COLO668 (cell line): ENCODE measurements at regions not wholly inside any gene's neighbourhood (a gene's known extent, or its start where the extent isn't known, plus 50 kb on each side); places are given as distances from the start of the nearest gene placed in this dataset.
"Not testable (repeated sequence)": the region's sequence is repeated elsewhere in the genome, so short reads cannot be mapped to it uniquely, and the experiment has no call there.

Experiments used
- DNase-seq: peaks from one replicate; lab custom pipeline; 2025; ENCODE audit not compliant: unreplicated experiment; lab: John Stamatoyannopoulos, UW

- DNase-seq, result no peak
Observed at GRCh38 chr7:153402721-153403541, 643.4 kb downstream of the ACTR3B start.

GRCh38 chr7:153404124-153404523 is 644.6 kb downstream of the ACTR3B start:
- DNase-seq, result no peak

GRCh38 chr7:153404781-153405279 is 645.3 kb downstream of the ACTR3B start:
- DNase-seq, result no peak

- no peak for DNase-seq
Observed at GRCh38 chr7:153405704-153406485, 646.3 kb upstream of the DPP6 start.

- no peak for DNase-seq
Observed at GRCh38 chr7:153406486-153406872, 645.7 kb upstream of the DPP6 start.

GRCh38 chr7:153407291-153408046 is 644.7 kb upstream of the DPP6 start:
- no peak for DNase-seq

GRCh38 chr7:153408360-153409335 is 643.5 kb upstream of the DPP6 start:
- DNase-seq, result no peak

GRCh38 chr7:153409567-153410342 is 642.4 kb upstream of the DPP6 start:
- DNase-seq, result not testable (repeated sequence)

GRCh38 chr7:153410997-153411642 is 641.1 kb upstream of the DPP6 start:
- not testable (repeated sequence) for DNase-seq

- DNase-seq, result not testable (repeated sequence)
Observed at GRCh38 chr7:153412114-153412823, 639.9 kb upstream of the DPP6 start.

GRCh38 chr7:153412824-153413198 is 639.4 kb upstream of the DPP6 start:
- DNase-seq, result not testable (repeated sequence)

GRCh38 chr7:153413199-153413539 is 639.0 kb upstream of the DPP6 start:
- DNase-seq, result no peak

GRCh38 chr7:153413540-153414287 is 638.5 kb upstream of the DPP6 start:
- no peak for DNase-seq

GRCh38 chr7:153414288-153414629 is 637.9 kb upstream of the DPP6 start:
- DNase-seq, result no peak

- no peak for DNase-seq
Observed at GRCh38 chr7:153415632-153416031, 636.6 kb upstream of the DPP6 start.

GRCh38 chr7:153422291-153423209 is 629.6 kb upstream of the DPP6 start:
- DNase-seq, result no peak

GRCh38 chr7:153423210-153423590 is 629.0 kb upstream of the DPP6 start:
- DNase-seq, result no peak
